ENCODE measurements at regions not wholly inside any gene's neighbourhood (a gene's known extent, or its start where the extent isn't known, plus 50 kb on each side); places are given as distances from the start of the nearest gene placed in this dataset.

GRCh38 chr2:147098940-147099339 is 745.9 kb upstream of the ACVR2A start:
- TF ChIP-seq EP300 (IDR thresholded peaks at IDR 0.05): no peak
- no peak for TF ChIP-seq CTCF (IDR thresholded peaks at IDR 0.05)
